ENCODE measurements at regions not wholly inside any gene's neighbourhood (a gene's known extent, or its start where the extent isn't known, plus 50 kb on each side); places are given as distances from the start of the nearest gene placed in this dataset.

DNA sequence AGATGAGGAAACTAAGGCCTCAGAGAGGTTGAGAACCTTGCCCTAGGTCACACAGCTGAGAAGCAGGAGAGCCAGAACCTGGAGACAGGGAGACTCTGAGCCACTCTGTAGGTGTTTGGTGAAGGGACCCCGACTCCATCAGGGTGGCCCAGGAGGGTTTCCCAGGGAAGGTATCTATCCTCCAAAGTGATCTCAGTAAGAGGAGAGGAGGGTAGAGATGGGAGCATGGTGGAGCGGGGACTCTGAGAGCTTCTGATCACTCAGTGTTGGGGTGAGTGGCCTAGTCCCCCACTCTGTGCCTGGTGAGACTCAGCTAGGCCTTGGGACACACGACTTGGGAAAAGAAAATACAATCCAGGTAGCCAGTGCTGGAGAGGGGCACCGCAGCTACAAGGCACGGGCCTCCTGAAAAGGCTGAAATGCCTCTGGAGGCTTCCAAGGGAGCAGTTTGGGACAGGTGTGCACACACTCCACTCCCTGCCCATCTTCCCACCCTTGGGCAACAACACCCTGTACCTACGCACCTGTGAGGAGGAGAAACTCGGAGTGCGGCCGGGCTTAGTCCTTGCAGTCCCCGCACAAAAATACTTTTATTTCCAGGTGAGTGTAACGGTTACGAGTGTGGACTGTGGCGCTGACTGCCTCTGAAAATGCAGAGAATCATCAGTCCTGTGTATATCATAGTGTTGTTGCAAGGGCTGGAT lies 80.8 kb downstream of the CAMK2N1 start:
- no peak for ATAC-seq (ENCODE audit: low read depth)
- H3K27me3 ChIP-seq (ENCODE audit: insufficient read depth, poor library complexity, severe bottlenecking) = no peaks in the 10 kb centered on the region

More for the DNA sequence above, 80.8 kb downstream of the CAMK2N1 start:
- DNase-seq (ENCODE audit: low spot score) = no peak
- TF ChIP-seq, protein P1, sequence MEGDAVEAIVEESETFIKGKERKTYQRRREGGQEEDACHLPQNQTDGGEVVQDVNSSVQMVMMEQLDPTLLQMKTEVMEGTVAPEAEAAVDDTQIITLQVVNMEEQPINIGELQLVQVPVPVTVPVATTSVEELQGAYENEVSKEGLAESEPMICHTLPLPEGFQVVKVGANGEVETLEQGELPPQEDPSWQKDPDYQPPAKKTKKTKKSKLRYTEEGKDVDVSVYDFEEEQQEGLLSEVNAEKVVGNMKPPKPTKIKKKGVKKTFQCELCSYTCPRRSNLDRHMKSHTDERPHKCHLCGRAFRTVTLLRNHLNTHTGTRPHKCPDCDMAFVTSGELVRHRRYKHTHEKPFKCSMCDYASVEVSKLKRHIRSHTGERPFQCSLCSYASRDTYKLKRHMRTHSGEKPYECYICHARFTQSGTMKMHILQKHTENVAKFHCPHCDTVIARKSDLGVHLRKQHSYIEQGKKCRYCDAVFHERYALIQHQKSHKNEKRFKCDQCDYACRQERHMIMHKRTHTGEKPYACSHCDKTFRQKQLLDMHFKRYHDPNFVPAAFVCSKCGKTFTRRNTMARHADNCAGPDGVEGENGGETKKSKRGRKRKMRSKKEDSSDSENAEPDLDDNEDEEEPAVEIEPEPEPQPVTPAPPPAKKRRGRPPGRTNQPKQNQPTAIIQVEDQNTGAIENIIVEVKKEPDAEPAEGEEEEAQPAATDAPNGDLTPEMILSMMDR (IDR thresholded peaks at IDR 0.05; ENCODE audit: poor library complexity, severe bottlenecking) = no peak
- H3K36me3 ChIP-seq (ENCODE audit: low read depth) = no peaks in the 10 kb centered on the region
- no peak overlapping the region for H3K4me3 ChIP-seq (ENCODE audit: severe bottlenecking)
- no peaks in the 10 kb centered on the region for H3K4me1 ChIP-seq (ENCODE audit: insufficient read depth, poor library complexity, severe bottlenecking)
- H3K27ac ChIP-seq (ENCODE audit: poor library complexity, severe bottlenecking) = no peak overlapping the region
- H3K9me3 ChIP-seq (ENCODE audit: severe bottlenecking) = no peaks in the 10 kb centered on the region

All from RWPE2 (cell line).